Stimulated activated naive CD8-positive, alpha-beta T cell treated with anti-CD3 and anti-CD28 coated beads, Interleukin-15, amount 100 ng/mL, for 72 hours (primary cell): ENCODE measurements at regions not wholly inside any gene's neighbourhood (a gene's known extent, or its start where the extent isn't known, plus 50 kb on each side); places are given as distances from the start of the nearest gene placed in this dataset.

Experiments used
- ATAC-seq: fragments of 150-1000 bp; cut with Tn5 transposase; 2 replicates; pipeline ENCODE4 v1.10.0; 2021; ENCODE audit warnings: mild to moderate bottlenecking, moderate library complexity
- DNase-seq, 2 donors: peaks; one replicate each; pipeline ENCODE4 v3.0.0; 2021 to 2022
- H3K27ac Mint-ChIP-seq, 2 donors: one replicate each; pipeline ENCODE4 v1.8.0; 2022; ENCODE audit warnings: mild to moderate bottlenecking in 2 of 2, mixed read lengths in 2 of 2, moderate library complexity in 2 of 2
- H3K27me3 Mint-ChIP-seq: one replicate; pipeline ENCODE4 v1.8.0; 2022; ENCODE audit warnings: mixed read lengths
- H3K4me1 Mint-ChIP-seq: one replicate; pipeline ENCODE4 v1.8.0; 2022; ENCODE audit warnings: mild to moderate bottlenecking, mixed read lengths
- H3K4me3 Mint-ChIP-seq, 2 donors: one replicate each; pipeline ENCODE4 v1.8.0; 2022; ENCODE audit warnings: mild to moderate bottlenecking in 2 of 2, mixed read lengths in 2 of 2, moderate library complexity in 1 of 2
- H3K9me3 Mint-ChIP-seq, 2 donors: one replicate each; pipeline ENCODE4 v1.8.0; 2022; ENCODE audit warnings: mixed read lengths in 2 of 2

GRCh38 chr2:67645280-67646138, 248.4 kb downstream of the ETAA1 start:
- H3K4me1 Mint-ChIP-seq = no peaks in the 10 kb centered on the region
- no peak for ATAC-seq
- no peak overlapping the region for H3K4me3 Mint-ChIP-seq
- no peak overlapping the region for H3K27ac Mint-ChIP-seq
- DNase-seq = no peak
- no peaks in the 10 kb centered on the region for H3K27me3 Mint-ChIP-seq
- peaks cover 4 to 15% of the 10 kb centered on the region in 2 donors for H3K9me3 Mint-ChIP-seq

DNA sequence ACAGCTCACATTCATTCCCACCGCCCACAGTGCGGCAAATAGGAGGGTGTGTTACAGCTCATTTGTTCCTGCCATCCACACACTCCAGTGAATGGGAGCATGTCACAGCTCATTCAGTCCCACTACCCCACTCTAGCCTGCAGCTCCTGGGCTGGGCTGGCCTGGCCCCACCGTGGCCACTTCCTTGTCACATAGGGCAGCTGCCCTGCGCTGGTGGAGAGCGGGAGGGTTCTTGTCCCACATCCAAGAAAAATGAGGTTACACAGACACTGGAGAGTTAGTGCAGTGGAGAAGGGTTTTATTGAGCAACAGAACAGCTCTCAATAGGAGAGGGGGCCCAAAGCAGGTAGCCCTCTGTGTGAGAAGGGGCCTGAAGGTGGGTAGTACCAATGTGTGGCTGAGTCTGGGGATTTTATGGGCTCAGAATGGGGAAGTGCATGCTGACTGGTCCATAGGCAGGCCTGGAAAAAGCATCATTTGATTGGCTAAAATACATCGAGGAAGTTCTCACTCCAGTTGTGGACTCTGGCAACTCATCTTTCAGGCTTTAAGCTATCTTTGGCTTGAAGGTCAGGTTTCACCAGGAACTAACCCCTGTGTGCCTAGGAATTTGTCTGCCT, 249.7 kb downstream of the ETAA1 start:
- ATAC-seq = no peak
- Mint-ChIP-seq H3K27me3 (no peaks in the 10 kb centered on the region), H3K27ac (no peak overlapping the region), H3K9me3 (peaks cover 4 to 15% of the 10 kb centered on the region in 2 donors), H3K4me3 (no peak overlapping the region), H3K4me1 (no peaks in the 10 kb centered on the region)
- no peak for DNase-seq

GRCh38 chr2:67649331-67650261, 252.5 kb downstream of the ETAA1 start:
- no peak for DNase-seq
- no peak overlapping the region for H3K4me3 Mint-ChIP-seq
- no peak for ATAC-seq
- peaks cover 11 to 15% of the 10 kb centered on the region in 2 donors for H3K9me3 Mint-ChIP-seq
- H3K4me1 Mint-ChIP-seq = no peaks in the 10 kb centered on the region
- no peaks in the 10 kb centered on the region for H3K27me3 Mint-ChIP-seq
- H3K27ac Mint-ChIP-seq = peak overlapping the region in 1 of 2 donors; percentile 37

GRCh38 chr2:67650291-67651133, 253.4 kb downstream of the ETAA1 start:
- DNase-seq = no peak
- ATAC-seq = no peak
- Mint-ChIP-seq H3K4me1 (no peaks in the 10 kb centered on the region), H3K27ac (peak overlapping the region in 1 of 2 donors; percentile 37), H3K27me3 (no peaks in the 10 kb centered on the region), H3K4me3 (no peak overlapping the region), H3K9me3 (peaks cover 11 to 15% of the 10 kb centered on the region in 2 donors)

DNA sequence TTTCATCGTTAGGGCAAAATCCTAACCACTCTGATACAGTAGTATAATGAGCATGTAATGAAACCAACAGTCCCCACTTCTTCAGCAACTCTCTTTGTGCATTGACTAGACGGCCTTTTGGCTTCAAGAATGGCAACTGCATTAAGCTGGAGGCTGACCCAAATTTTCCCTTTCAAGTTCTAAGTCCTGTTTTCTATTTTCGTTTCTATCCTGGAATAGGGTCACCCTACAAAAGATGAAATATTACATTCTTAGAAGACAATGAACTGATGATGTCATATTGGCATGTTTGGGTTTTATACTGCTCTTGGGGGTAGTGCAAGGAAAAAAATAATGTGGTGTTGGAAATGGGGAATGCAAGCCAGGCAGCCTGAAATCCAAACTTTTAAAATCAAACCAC, 254.4 kb downstream of the ETAA1 start:
- Mint-ChIP-seq H3K4me1 (no peaks in the 10 kb centered on the region), H3K9me3 (peaks cover 6 to 10% of the 10 kb centered on the region in 2 donors), H3K27me3 (no peaks in the 10 kb centered on the region), H3K4me3 (no peak overlapping the region), H3K27ac (no peak overlapping the region)
- ATAC-seq (no peak), DNase-seq (no peak)

DNA sequence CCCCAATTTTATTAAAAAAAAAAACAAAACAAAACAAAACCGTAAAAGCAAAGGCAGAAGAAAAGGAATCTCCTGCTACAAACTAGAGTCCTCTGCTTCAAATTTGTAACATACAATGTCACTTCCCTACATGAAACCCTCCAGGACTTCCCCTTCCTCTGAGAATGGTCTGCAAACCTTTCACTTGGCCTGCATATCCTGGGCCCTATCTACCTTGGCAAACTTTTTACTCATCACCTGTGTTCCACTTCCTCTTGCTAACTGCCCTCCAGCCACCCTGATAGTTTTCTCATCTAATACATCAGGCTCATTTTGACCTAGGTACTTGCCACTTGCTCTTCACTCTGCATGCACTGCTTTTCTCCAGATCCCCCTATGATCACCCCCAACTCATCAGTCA, 255.5 kb downstream of the ETAA1 start:
- ATAC-seq = no peak
- no peak overlapping the region for H3K4me3 Mint-ChIP-seq
- H3K27me3 Mint-ChIP-seq = no peaks in the 10 kb centered on the region
- peaks cover 0 to 7% of the 10 kb centered on the region in 2 donors for H3K9me3 Mint-ChIP-seq
- no peaks in the 10 kb centered on the region for H3K4me1 Mint-ChIP-seq
- H3K27ac Mint-ChIP-seq = no peak overlapping the region
- DNase-seq = no peak

GRCh38 chr2:67656875-67657274, 259.7 kb downstream of the ETAA1 start:
- no peaks in the 10 kb centered on the region for H3K4me1 Mint-ChIP-seq
- no peak for DNase-seq
- no peak overlapping the region for H3K4me3 Mint-ChIP-seq
- H3K27ac Mint-ChIP-seq = no peak overlapping the region
- ATAC-seq = no peak
- H3K27me3 Mint-ChIP-seq = no peaks in the 10 kb centered on the region
- peaks cover 0 to 7% of the 10 kb centered on the region in 2 donors for H3K9me3 Mint-ChIP-seq

DNA sequence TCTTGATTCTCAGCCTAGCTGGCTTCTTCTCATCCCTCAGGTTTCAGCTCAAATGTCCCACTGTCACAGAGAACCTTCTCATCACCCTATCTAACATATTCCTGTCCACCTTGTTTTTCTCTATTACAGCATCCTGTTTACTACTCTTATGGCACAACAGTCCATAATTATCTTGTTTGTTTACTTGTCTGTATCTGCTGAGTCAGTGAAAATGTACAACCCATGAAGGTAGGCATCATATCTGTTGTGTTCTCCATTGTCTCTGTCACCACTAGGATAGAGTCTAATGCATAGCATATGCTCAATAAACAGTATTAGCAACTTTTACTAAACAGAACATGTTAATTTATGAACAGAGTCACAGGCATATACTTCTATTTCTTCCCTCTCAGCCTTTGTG, 261.7 kb downstream of the ETAA1 start:
- no peak overlapping the region for H3K4me3 Mint-ChIP-seq
- no peaks in the 10 kb centered on the region for H3K27me3 Mint-ChIP-seq
- peaks cover 0 to 1% of the 10 kb centered on the region in 2 donors for H3K9me3 Mint-ChIP-seq
- no peaks in the 10 kb centered on the region for H3K4me1 Mint-ChIP-seq
- H3K27ac Mint-ChIP-seq = no peak overlapping the region
- DNase-seq (no peak), ATAC-seq (no peak)

DNA sequence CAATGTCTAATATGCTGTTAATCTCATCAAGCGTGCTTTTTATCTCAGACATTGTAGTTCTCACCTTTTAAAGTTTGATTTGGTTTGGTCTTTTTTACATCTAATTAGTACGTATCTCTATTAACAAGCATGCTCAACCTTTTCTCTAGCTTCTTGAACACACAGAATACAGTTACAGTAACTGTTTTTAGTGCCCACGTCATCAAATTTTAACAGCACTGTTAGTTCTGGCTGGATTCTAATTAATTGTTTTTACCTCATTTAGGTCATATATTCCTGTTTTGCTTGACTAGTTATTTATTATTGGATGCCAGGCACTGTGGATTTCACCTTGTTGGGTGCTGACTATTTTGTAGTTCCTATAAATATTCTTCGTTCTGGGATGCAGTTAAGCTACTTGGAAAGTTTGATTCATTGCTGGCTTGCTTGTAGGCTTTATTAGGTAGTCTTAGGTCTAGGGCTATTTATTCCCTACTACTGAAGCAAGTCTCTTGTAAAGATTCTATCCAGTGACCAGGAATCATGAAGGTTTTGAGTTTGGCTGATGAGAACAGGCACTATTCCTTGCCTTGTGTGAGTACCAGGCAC, 263.0 kb downstream of the ETAA1 start:
- DNase-seq (no peak), ATAC-seq (no peak)
- H3K27me3 Mint-ChIP-seq = no peaks in the 10 kb centered on the region
- no peak overlapping the region for H3K27ac Mint-ChIP-seq
- H3K9me3 Mint-ChIP-seq = no peaks in the 10 kb centered on the region
- no peak overlapping the region for H3K4me3 Mint-ChIP-seq
- H3K4me1 Mint-ChIP-seq = no peaks in the 10 kb centered on the region

DNA sequence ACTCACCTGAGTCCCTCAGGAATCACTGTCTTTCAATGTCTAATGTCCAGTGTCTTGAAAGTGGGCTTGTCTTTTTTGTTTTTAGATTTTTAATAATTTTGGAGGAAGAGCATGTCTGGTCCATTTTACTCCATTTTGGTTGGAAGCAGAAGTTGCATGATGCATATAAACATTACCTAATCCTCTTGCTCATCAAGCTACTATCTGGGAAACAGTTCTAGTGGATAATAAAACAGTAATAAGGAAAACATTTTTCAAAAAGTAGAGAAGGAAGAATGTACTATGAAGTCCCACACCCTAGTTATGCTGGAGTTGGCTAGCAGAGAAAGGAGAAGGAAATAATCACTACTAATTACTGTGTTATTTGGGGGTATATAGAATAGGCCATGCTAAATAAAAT, 263.7 kb downstream of the ETAA1 start:
- Mint-ChIP-seq H3K4me3 (no peak overlapping the region), H3K27ac (no peak overlapping the region), H3K9me3 (no peaks in the 10 kb centered on the region), H3K27me3 (no peaks in the 10 kb centered on the region), H3K4me1 (no peaks in the 10 kb centered on the region)
- ATAC-seq (no peak), DNase-seq (no peak)

- DNase-seq (no peak), ATAC-seq (no peak)
- H3K9me3 Mint-ChIP-seq = no peaks in the 10 kb centered on the region
- no peak overlapping the region for H3K27ac Mint-ChIP-seq
- H3K4me1 Mint-ChIP-seq = no peaks in the 10 kb centered on the region
- no peak overlapping the region for H3K4me3 Mint-ChIP-seq
- no peaks in the 10 kb centered on the region for H3K27me3 Mint-ChIP-seq
Measured at GRCh38 chr2:67662222-67662621, 265.1 kb downstream of the ETAA1 start.

GRCh38 chr2:67663776-67664175, 266.6 kb downstream of the ETAA1 start:
- H3K27ac Mint-ChIP-seq = no peak overlapping the region
- no peaks in the 10 kb centered on the region for H3K9me3 Mint-ChIP-seq
- no peak overlapping the region for H3K4me3 Mint-ChIP-seq
- no peaks in the 10 kb centered on the region for H3K4me1 Mint-ChIP-seq
- no peaks in the 10 kb centered on the region for H3K27me3 Mint-ChIP-seq
- DNase-seq = no peak
- no peak for ATAC-seq

DNA sequence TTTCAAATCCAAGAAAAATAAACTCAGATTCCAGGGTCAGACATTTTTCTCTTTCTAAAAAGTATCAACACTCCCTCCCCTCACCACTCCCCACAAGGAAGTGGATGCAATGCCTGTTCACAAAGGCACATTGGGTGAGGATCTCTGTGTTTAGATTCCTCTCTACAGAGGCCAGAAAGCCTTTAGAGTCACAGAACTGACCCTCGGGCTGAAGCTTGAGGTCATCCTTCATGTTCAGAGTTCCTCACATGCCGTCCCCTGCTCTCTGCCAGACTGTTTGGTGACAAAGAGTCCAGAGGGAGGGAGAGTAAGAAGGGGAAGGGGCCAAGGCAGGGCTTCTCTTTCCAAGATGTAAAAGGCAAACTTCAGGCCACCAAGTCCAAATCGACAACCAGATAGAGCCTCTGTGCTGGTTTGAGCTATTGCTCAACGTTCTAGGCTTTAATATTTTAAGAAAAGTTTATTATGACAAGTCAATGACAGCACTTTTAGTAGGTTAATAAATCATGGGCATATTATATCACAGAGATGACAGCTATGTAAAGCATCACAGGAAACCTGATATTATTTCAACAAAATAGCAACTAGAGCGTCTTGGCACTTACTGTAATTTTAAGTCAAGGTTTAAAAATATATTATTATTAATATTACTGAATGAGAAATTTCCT, 269.4 kb downstream of the ETAA1 start:
- ATAC-seq (no peak), DNase-seq (no peak)
- no peak overlapping the region for H3K27ac Mint-ChIP-seq
- H3K9me3 Mint-ChIP-seq = no peaks in the 10 kb centered on the region
- no peak overlapping the region for H3K4me3 Mint-ChIP-seq
- no peaks in the 10 kb centered on the region for H3K27me3 Mint-ChIP-seq
- no peaks in the 10 kb centered on the region for H3K4me1 Mint-ChIP-seq
